HG03439 (cell line): ENCODE measurements at regions not wholly inside any gene's neighbourhood (a gene's known extent, or its start where the extent isn't known, plus 50 kb on each side); places are given as distances from the start of the nearest gene placed in this dataset.

Source experiments
- ATAC-seq: cut with Tn5 transposase; IDR thresholded peaks from one replicate; pipeline ENCODE4 v1.9.1; 2021; ENCODE audit warnings: mild to moderate bottlenecking, moderate library complexity; ENCODE audit not compliant: unreplicated experiment

- no peak for ATAC-seq
These were observed 501.3 kb downstream of the BUD13 start for GRCh38 chr11:116271479-116271878.

- ATAC-seq: no peak
These were observed 505.6 kb downstream of the BUD13 start for GRCh38 chr11:116267146-116267545.

GRCh38 chr11:116263770-116264169, 509.0 kb downstream of the BUD13 start:
- no peak for ATAC-seq

- no peak for ATAC-seq
These were observed 509.8 kb downstream of the BUD13 start for GRCh38 chr11:116263019-116263418.

GRCh38 chr11:116262370-116262769, 510.4 kb downstream of the BUD13 start:
- no peak for ATAC-seq

- no peak for ATAC-seq
These were observed 511.2 kb downstream of the BUD13 start for GRCh38 chr11:116261606-116262005.

GRCh38 chr11:116258821-116259220, 514.0 kb downstream of the BUD13 start:
- no peak for ATAC-seq

GRCh38 chr11:116257883-116258282, 514.9 kb downstream of the BUD13 start:
- no peak for ATAC-seq

GRCh38 chr11:116257092-116257491, 515.7 kb downstream of the BUD13 start:
- no peak for ATAC-seq

GRCh38 chr11:116256215-116256614, 516.6 kb downstream of the BUD13 start:
- ATAC-seq: no peak

- no peak for ATAC-seq
These were observed 517.4 kb downstream of the BUD13 start for GRCh38 chr11:116255321-116255953.

GRCh38 chr11:116250155-116250554, 522.6 kb downstream of the BUD13 start:
- no peak for ATAC-seq

- ATAC-seq: no peak
These were observed 523.2 kb downstream of the BUD13 start for GRCh38 chr11:116249561-116249960.

GRCh38 chr11:116244889-116245288, 527.9 kb downstream of the BUD13 start:
- no peak for ATAC-seq

- no peak for ATAC-seq
These were observed 528.3 kb downstream of the BUD13 start for GRCh38 chr11:116244439-116244838.

GRCh38 chr11:116243991-116244390, 528.8 kb downstream of the BUD13 start:
- no peak for ATAC-seq

- no peak for ATAC-seq
These were observed 530.8 kb downstream of the BUD13 start for GRCh38 chr11:116242006-116242405.

GRCh38 chr11:116240710-116241109, 532.1 kb downstream of the BUD13 start:
- no peak for ATAC-seq

GRCh38 chr11:116239247-116239646, 533.5 kb downstream of the BUD13 start:
- ATAC-seq: no peak

GRCh38 chr11:116234989-116235568, 537.7 kb downstream of the BUD13 start:
- no peak for ATAC-seq

GRCh38 chr11:116233561-116233960, 539.2 kb downstream of the BUD13 start:
- no peak for ATAC-seq

GRCh38 chr11:116232364-116232828, 540.4 kb downstream of the BUD13 start:
- ATAC-seq: no peak

- no peak for ATAC-seq
These were observed 541.2 kb downstream of the BUD13 start for GRCh38 chr11:116231543-116231942.
